ENCODE measurements at regions not wholly inside any gene's neighbourhood (a gene's known extent, or its start where the extent isn't known, plus 50 kb on each side); places are given as distances from the start of the nearest gene placed in this dataset.

DNA sequence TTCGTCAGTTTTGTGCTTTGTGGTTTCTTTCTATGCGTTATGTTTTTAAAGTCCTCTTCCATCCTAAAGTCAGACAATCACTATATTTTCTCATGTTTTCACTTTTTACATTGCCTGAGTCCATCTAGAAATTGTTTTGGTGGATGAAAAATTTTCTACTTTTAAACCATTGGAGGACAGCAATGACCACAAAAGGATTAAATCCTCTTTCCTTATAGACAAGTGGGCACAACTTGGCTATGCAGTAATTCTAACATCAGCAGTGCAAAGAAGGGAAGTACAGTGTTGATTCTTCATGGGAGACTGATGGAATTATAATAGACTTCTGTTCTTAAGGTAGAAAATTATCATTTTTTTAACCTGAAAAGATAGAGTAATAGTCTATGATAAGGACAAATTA is 75.5 kb downstream of the PALM2AKAP2 start:
- TF ChIP-seq, protein P1, sequence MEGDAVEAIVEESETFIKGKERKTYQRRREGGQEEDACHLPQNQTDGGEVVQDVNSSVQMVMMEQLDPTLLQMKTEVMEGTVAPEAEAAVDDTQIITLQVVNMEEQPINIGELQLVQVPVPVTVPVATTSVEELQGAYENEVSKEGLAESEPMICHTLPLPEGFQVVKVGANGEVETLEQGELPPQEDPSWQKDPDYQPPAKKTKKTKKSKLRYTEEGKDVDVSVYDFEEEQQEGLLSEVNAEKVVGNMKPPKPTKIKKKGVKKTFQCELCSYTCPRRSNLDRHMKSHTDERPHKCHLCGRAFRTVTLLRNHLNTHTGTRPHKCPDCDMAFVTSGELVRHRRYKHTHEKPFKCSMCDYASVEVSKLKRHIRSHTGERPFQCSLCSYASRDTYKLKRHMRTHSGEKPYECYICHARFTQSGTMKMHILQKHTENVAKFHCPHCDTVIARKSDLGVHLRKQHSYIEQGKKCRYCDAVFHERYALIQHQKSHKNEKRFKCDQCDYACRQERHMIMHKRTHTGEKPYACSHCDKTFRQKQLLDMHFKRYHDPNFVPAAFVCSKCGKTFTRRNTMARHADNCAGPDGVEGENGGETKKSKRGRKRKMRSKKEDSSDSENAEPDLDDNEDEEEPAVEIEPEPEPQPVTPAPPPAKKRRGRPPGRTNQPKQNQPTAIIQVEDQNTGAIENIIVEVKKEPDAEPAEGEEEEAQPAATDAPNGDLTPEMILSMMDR (IDR thresholded peaks at IDR 0.05), result no peak
- TF ChIP-seq EZH2 (IDR thresholded peaks at IDR 0.05), result no peak
